ENCODE measurements at regions not wholly inside any gene's neighbourhood (a gene's known extent, or its start where the extent isn't known, plus 50 kb on each side); places are given as distances from the start of the nearest gene placed in this dataset.

- no peaks in the 10 kb centered on the region for H3K36me3 ChIP-seq (replicated peaks; ENCODE audit: control insufficient read depth, insufficient read depth, low read length)
- H3K27me3 ChIP-seq (ENCODE audit: control insufficient read depth, insufficient read depth, low read length), result no peaks in the 10 kb centered on the region
- H3K4me3 ChIP-seq (ENCODE audit: insufficient read depth, low read depth, low read length), result no peak overlapping the region
- no peak for DNase-seq
These were observed 150.8 kb downstream of the FASLG start for GRCh38 chr1:172809750-172810149.

- Histone ChIP-seq H3K27me3 (ENCODE audit: control insufficient read depth, insufficient read depth, low read length) (no peaks in the 10 kb centered on the region), H3K36me3 (replicated peaks; ENCODE audit: control insufficient read depth, insufficient read depth, low read length) (no peaks in the 10 kb centered on the region), H3K4me3 (ENCODE audit: insufficient read depth, low read depth, low read length) (no peak overlapping the region)
- no peak for DNase-seq
These were observed 151.7 kb downstream of the FASLG start for GRCh38 chr1:172810480-172811175.

- Histone ChIP-seq H3K36me3 (replicated peaks; ENCODE audit: control insufficient read depth, insufficient read depth, low read length) (no peaks in the 10 kb centered on the region), H3K4me3 (ENCODE audit: insufficient read depth, low read depth, low read length) (no peak overlapping the region), H3K27me3 (ENCODE audit: control insufficient read depth, insufficient read depth, low read length) (no peaks in the 10 kb centered on the region)
- no peak for DNase-seq
These were observed 152.8 kb downstream of the FASLG start for GRCh38 chr1:172811694-172812093.

GRCh38 chr1:172812118-172812517 is 153.2 kb downstream of the FASLG start:
- DNase-seq, result no peak
- Histone ChIP-seq H3K36me3 (replicated peaks; ENCODE audit: control insufficient read depth, insufficient read depth, low read length) (no peaks in the 10 kb centered on the region), H3K27me3 (ENCODE audit: control insufficient read depth, insufficient read depth, low read length) (no peaks in the 10 kb centered on the region), H3K4me3 (ENCODE audit: insufficient read depth, low read depth, low read length) (no peak overlapping the region)

GRCh38 chr1:172813330-172813729 is 154.4 kb downstream of the FASLG start:
- no peaks in the 10 kb centered on the region for H3K36me3 ChIP-seq (replicated peaks; ENCODE audit: control insufficient read depth, insufficient read depth, low read length)
- H3K4me3 ChIP-seq (ENCODE audit: insufficient read depth, low read depth, low read length), result no peak overlapping the region
- H3K27me3 ChIP-seq (ENCODE audit: control insufficient read depth, insufficient read depth, low read length), result no peaks in the 10 kb centered on the region
- DNase-seq, result no peak

- H3K4me3 ChIP-seq (ENCODE audit: insufficient read depth, low read depth, low read length), result no peak overlapping the region
- DNase-seq, result no peak
- no peaks in the 10 kb centered on the region for H3K36me3 ChIP-seq (replicated peaks; ENCODE audit: control insufficient read depth, insufficient read depth, low read length)
- no peaks in the 10 kb centered on the region for H3K27me3 ChIP-seq (ENCODE audit: control insufficient read depth, insufficient read depth, low read length)
These were observed 155.5 kb downstream of the FASLG start for GRCh38 chr1:172814428-172814827.

GRCh38 chr1:172815740-172816139 is 156.8 kb downstream of the FASLG start:
- no peak overlapping the region for H3K4me3 ChIP-seq (ENCODE audit: insufficient read depth, low read depth, low read length)
- no peaks in the 10 kb centered on the region for H3K36me3 ChIP-seq (replicated peaks; ENCODE audit: control insufficient read depth, insufficient read depth, low read length)
- H3K27me3 ChIP-seq (ENCODE audit: control insufficient read depth, insufficient read depth, low read length), result no peaks in the 10 kb centered on the region
- no peak for DNase-seq

GRCh38 chr1:172818841-172819527 is 160.1 kb downstream of the FASLG start:
- no peak for DNase-seq
- Histone ChIP-seq H3K4me3 (ENCODE audit: insufficient read depth, low read depth, low read length) (no peak overlapping the region), H3K36me3 (replicated peaks; ENCODE audit: control insufficient read depth, insufficient read depth, low read length) (no peaks in the 10 kb centered on the region)

GRCh38 chr1:172820475-172821158 is 161.7 kb downstream of the FASLG start:
- H3K27me3 ChIP-seq (ENCODE audit: control insufficient read depth, insufficient read depth, low read length), result no peaks in the 10 kb centered on the region
- DNase-seq, result no peak
- H3K36me3 ChIP-seq (replicated peaks; ENCODE audit: control insufficient read depth, insufficient read depth, low read length), result no peaks in the 10 kb centered on the region
- no peak overlapping the region for H3K4me3 ChIP-seq (ENCODE audit: insufficient read depth, low read depth, low read length)

More at GRCh38 chr1:172818841-172819527, 160.1 kb downstream of the FASLG start:
- no peaks in the 10 kb centered on the region for H3K27me3 ChIP-seq (ENCODE audit: control insufficient read depth, insufficient read depth, low read length)

- H3K4me3 ChIP-seq (ENCODE audit: insufficient read depth, low read depth, low read length), result no peak overlapping the region
- H3K36me3 ChIP-seq (replicated peaks; ENCODE audit: control insufficient read depth, insufficient read depth, low read length), result no peaks in the 10 kb centered on the region
- H3K27me3 ChIP-seq (ENCODE audit: control insufficient read depth, insufficient read depth, low read length), result no peaks in the 10 kb centered on the region
- no peak for DNase-seq
These were observed 162.8 kb downstream of the FASLG start for GRCh38 chr1:172821609-172822274.

- Histone ChIP-seq H3K4me3 (ENCODE audit: insufficient read depth, low read depth, low read length) (no peak overlapping the region), H3K27me3 (ENCODE audit: control insufficient read depth, insufficient read depth, low read length) (no peaks in the 10 kb centered on the region), H3K36me3 (replicated peaks; ENCODE audit: control insufficient read depth, insufficient read depth, low read length) (no peaks in the 10 kb centered on the region)
- no peak for DNase-seq
These were observed 164.0 kb downstream of the FASLG start for GRCh38 chr1:172822886-172823285.

- Histone ChIP-seq H3K27me3 (ENCODE audit: control insufficient read depth, insufficient read depth, low read length) (no peaks in the 10 kb centered on the region), H3K36me3 (replicated peaks; ENCODE audit: control insufficient read depth, insufficient read depth, low read length) (no peaks in the 10 kb centered on the region), H3K4me3 (ENCODE audit: insufficient read depth, low read depth, low read length) (no peak overlapping the region)
- DNase-seq, result no peak
These were observed 164.6 kb downstream of the FASLG start for GRCh38 chr1:172823534-172823933.

GRCh38 chr1:172824209-172824608 is 165.3 kb downstream of the FASLG start:
- Histone ChIP-seq H3K27me3 (ENCODE audit: control insufficient read depth, insufficient read depth, low read length) (no peaks in the 10 kb centered on the region), H3K36me3 (replicated peaks; ENCODE audit: control insufficient read depth, insufficient read depth, low read length) (no peaks in the 10 kb centered on the region), H3K4me3 (ENCODE audit: insufficient read depth, low read depth, low read length) (no peak overlapping the region)
- no peak for DNase-seq

- H3K4me3 ChIP-seq (ENCODE audit: insufficient read depth, low read depth, low read length), result no peak overlapping the region
- DNase-seq, result peak; percentile 34
- H3K27me3 ChIP-seq (ENCODE audit: control insufficient read depth, insufficient read depth, low read length), result no peaks in the 10 kb centered on the region
- H3K36me3 ChIP-seq (replicated peaks; ENCODE audit: control insufficient read depth, insufficient read depth, low read length), result no peaks in the 10 kb centered on the region
These were observed 167.3 kb downstream of the FASLG start for GRCh38 chr1:172826096-172826741.
